Ammon's horn (tissue), 1 donor: ENCODE measurements at regions not wholly inside any gene's neighbourhood (a gene's known extent, or its start where the extent isn't known, plus 50 kb on each side); places are given as distances from the start of the nearest gene placed in this dataset.
"Not testable (repeated sequence)": the region's sequence is repeated elsewhere in the genome, so short reads cannot be mapped to it uniquely, and the experiment has no call there.

Experiments
- DNase-seq: peaks from one replicate; pipeline ENCODE4 v3.0.0-alpha.2; 2016; ENCODE audit warnings: low spot score

DNA sequence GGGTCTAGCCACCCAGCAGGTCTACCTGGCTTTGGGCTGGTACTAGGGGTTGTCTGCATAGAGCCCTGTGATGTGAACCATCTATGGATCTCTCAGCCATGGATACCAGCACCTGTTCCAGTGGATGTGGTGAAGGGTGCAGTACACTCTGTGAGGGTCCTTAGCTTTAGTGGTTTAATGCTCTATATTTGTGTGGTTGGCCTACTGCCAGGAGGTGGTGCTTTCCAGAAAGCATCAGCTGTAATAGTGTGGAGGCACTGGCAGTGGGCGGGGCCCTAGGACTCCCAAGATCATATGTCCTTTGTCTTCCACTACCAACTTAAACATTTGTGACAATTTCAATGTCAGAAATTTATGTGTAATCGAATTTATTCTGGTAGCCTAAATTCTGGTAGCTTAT, 1065.1 kb downstream of the RPIA start:
- DNase-seq, result not testable (repeated sequence)

DNA sequence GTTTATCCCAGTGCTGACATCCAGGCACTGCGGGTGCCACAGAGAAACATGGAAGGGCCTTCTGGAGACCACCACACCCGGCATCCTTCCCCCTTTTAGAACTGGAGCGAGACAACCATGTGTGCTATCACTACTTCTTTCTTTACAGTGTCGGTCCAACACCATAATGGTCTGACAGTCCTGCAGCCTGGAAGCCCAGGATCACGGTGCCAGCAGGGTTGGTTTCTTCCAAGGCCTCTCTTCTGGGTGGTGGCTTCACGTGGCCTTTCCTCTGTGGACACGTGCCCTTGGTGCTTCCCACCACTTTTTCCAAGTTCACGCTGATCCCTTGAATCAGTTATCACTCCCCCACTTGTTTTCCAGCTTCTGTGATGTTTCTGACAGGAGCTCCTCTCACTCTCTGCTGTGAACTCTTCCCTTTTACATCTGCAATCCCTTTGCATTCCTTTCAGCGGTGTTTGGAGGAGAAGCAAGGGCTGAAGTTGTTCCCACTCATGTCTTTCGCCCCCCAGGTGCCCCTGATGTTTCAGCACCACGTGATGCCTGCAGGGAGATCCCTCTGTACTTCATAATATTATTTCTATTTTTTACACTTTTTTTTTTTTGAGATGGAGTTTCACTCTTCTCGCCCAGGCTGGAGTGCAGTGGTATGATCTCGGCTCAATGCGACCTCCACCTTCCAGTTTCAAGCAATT, 1067.0 kb downstream of the RPIA start:
- DNase-seq, result not testable (repeated sequence)

DNA sequence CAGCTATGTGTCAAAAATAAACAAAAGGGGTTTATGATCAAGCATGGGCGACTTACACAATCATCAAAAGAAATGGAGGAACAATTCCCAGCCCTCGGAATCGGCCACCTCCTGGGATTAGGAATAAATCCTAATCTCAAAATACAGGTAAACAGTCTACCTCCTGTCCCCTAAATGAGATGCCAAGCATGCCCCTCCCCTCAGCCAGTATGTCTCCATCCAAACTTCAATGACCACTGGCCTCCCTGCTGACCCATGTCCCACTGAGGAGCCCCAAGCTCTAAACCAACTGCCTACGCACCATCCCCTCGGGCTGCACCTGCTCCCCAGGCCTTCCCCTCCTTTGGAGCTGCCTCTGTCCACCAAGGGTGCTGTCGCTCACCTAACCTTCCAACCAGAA, 1069.3 kb downstream of the RPIA start:
- not testable (repeated sequence) for DNase-seq

DNA sequence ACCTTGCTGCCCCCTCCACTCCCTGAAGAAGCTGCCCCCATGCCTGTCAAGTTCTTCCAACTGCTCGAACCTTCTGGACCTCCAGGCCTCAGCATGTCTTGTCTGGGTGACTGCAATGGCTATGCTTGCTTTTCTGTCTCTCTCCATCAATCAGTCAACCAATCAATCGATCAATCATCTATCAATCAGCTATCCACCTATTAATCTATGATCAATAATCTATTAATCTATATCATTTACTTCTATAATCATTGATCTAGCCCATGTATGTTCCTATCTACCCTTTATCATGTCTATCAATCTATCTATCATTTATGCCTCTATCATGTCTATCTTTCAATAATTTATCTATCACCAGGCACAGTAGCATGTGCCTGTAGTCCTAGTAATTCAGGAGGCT, 1069.7 kb downstream of the RPIA start:
- DNase-seq, result not testable (repeated sequence)

DNA sequence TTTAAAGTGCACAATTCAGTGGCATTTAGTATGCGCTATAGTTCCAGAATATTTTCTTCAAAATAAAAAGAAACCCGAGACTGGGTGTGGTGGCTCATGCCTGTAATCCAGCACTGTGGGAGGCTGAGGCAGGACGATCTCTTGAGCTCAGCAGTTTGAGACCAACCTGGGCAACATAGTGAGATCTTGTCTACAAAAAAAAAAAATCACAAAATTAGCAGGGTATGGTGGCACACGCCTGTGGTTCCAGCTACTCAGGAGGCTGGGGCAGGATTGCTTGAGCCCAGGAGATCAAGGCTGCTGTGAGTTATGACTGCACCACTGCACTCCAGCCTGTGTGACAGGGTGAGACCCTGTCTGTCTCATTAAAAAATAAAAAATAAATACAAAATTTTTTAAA, 1070.4 kb downstream of the RPIA start:
- DNase-seq, result not testable (repeated sequence)

DNA sequence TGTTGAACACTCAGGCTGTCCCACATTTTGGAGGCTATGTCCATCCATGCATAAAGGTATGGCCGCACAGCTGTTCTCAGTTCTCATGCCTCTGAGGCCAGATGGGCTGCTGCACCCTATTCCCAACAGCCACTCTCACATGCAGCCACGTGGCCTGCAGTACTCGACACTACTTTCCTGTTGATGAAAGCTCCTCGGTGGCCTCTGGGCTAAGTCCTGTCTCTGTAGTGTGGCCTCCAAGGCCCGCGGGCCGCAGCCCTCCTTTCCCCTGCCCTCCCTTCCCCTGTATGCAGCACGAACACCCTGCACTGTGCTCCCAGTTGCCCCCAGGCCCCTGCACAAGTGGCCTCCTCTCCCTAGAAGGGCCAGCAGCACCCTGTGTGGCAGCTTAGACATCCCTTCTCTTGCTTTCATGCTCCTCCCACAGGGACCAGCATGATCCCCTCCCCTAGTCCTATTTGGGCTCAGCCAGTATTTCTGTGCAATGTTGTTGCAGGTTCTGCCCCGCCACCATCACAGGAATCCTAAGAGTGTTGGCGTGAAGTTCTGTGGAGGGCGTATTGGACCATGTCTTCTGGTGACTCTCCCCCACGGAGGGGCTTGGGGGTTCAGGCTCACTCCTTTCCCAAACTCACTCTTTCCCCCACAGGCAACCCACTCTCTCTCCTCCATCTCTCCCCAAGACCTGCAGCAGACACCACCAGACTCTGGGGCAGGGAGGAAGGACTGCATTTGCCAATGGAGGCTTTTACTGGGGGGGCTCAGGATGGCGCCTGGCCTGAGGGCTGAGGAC, 1071.2 kb downstream of the RPIA start:
- not testable (repeated sequence) for DNase-seq

DNA sequence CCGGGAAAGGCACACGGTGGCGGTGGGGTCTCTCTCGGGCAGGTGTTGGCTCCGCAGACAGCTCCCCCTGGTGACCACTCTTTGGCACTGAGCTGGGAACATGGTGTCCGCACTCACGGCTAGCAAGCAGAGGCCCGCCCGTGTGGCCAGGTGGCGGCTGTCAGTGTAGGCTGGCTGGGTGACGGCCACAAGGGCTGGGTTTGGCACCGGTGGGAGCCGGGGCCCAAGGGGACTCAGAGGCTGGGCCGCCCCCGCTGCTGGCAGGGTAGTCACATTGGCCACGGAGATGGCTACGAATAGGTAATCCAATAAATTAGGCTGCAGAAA, 1071.7 kb downstream of the RPIA start:
- DNase-seq, result no peak

DNA sequence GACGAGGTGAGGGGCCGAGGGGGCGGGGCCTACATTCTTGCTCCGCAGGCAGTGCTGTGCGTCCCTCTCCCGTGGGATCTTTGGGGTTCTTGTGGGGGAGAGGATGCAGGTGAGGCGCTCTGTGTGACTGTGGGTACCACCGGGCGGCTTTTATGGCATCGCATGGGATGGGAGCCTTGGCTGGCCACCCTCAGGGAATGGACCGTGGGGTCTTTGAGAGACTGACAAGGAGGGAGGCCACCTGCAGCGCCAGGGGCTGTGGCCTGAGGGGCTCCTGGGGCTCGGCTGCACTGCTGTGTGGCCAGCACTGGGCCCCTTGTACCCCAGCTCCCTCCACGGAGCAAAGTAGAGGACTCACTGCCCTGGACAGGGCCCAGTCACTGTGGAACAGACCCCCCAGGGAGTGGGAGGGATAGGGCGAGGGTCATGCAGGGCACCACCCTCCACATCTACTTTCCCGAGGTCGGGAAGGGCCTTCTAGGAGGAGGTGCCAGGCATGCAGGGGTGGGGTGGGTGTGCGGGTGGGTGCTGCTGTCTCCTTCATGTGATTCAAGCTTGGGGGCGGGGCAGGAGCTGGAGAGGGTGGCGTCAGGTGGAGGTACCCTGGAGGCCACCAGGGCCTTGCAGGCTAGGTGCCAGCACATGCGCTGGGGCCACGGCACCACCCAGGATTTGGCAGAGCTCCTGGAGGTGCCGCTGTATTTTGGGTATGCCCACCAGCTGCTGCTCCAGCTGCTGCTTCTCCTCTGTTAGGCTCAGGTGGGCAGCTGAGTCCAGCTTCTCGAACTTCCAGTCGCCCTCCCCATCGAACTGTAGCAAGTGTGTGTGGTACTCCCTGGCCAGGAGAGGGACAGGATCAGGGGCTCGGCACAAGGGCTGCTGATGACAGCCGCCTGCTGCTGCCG, 1072.4 kb downstream of the RPIA start:
- no peak for DNase-seq

DNA sequence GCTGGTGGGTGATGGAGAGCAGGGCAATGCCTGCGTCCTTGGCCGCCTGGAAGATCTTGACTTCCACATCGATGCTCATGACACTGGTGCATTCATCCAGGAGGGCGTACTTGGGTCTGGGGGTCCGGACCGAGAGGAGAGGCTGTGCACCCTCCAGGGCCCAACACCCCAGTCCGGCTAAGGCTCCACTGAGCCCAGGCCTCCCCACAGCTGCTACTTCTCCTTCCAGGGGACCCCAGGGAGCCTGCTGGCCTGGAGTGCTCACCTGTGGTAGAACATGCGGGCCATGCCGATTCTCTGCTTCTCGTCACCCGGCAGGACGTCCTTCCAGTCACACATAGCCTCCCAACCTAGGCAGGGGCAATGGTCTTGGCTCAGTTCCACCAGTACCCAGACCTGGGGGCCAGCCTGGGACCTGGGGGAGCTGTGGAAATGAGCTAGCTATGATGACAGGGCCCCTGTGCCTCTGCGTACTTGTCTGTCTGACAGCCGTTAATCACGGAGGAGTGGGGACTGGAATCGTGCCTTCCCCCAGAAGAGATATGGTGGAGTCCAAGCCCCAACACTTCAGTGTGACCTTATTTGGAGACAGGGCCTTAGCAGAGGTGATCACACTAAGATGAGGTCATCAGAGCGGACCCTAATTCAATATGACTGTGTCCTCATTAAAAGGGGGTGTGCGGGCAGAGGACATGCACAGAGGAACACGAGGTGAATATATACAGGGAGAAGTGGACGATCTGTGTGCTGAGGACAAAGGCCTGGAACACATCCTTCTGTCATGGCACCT, 1073.3 kb downstream of the RPIA start:
- not testable (repeated sequence) for DNase-seq

DNA sequence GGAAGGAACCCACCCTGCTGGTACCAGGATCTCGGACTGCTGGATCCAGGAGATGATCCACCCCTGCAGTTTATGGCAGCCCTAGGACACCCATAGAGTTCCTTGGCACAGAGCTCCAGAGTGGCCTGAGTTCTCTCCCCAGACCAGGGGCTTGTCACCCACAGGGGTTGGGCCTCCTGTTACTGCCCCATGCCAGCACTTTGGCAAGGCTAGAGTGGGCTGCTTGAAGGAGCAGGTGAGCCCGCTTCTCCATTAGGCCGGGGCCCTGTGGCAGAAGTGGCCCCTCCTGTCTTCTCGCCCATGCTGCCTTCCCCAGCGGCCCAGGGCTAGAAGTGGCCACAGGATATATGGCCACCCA, 1073.9 kb downstream of the RPIA start:
- not testable (repeated sequence) for DNase-seq

DNA sequence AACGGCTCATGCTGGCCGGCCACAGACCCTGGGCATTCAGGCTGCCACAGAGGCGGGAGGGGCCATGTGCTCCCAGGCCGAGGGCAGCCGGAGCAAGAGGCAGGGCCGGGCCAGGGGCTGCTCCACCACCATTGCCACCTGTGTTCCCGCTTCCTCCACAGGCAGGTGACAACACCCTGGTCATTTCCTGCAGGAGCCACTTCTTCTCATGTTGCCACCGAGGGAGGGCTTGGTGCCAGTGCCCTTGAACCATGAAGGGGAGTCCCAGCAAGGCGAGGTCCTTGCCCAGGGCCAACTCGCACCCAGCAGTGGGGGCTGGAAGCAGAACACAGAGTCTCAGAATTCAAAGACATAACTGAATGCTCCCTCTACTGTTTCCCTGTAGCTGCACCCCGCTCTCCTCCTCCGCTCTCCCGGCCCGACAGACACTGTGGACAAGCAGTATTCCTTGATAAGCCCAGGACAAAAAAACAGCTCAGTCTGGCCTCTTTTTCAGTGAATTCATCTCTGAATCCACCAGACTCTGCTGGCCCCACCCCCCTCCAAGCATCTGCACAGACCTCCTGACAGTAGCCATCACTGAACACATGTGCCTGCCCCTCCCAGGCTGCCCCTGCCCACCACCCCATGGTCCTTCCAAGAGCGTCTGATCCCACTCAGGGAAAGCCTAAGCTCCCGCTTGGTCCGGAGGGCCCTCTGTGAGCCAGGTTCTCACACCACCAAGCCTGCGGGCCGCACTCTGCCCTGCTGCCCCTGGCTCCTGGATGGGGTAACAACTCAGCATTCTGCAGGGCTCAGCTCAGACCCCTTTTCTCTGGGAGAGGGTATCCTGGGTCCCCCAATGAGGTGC, 1074.9 kb downstream of the RPIA start:
- not testable (repeated sequence) for DNase-seq

DNA sequence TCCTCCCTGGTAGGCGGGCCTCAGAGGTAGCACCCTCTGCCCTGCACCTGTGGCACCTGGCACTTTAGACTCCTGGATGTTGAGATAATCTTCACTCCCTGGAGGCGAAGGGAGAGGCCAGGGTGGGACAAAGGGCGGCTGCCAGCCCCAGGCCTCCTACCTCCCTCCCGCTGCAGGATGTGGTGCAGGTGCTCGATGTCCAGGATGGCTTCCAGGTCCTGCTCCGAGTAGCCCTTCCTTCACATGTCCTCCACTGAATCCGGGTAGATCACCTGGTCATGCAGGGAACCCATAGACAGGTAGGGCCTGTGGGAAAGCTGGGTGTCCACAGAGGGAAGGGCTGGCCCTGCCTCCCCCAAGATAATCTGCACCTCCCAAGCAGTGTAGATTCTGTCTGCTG, 1075.6 kb downstream of the RPIA start:
- not testable (repeated sequence) for DNase-seq

DNA sequence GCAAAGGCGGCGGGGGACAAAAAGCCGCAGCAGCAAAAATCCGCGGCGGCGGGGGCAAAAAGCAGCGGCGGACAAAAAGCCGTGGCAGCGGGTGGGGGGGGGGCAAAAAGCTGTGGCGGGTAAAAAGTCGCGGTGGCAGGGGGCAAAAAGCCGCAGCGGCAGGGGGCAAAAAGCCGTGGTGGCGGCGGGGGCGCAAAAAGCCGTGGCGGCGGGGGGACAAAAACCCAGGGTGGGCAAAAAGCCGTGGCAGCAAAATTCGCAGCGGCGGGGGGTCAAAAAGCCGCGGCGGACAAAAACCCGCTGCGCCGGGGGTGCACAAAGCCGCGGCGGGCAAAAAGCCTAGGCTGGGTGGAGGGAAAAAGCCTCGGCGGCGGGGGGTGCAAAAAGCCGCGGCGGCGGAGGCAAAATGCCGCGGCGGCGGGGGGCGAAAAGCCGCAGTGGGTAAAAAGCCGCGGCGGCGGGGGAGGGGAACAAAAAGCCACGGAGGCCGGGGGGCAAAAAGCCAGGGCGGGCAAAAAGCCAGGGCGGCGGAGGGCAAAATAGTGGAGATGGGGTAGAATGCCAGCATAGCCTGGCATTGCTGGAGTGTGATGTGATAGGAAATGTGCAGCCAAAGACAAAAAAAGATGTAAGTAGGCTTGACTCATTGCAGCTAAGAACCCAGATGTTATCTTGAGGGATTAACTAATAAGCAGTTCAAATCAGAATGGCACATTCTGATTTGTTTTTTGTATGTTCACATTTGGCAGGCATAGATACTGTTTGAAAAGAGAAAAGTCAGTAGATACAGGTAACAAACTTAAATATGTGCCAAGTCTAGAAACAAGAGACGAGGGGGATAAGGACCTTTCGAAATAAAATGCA, 1076.3 kb downstream of the RPIA start:
- DNase-seq, result no peak

DNA sequence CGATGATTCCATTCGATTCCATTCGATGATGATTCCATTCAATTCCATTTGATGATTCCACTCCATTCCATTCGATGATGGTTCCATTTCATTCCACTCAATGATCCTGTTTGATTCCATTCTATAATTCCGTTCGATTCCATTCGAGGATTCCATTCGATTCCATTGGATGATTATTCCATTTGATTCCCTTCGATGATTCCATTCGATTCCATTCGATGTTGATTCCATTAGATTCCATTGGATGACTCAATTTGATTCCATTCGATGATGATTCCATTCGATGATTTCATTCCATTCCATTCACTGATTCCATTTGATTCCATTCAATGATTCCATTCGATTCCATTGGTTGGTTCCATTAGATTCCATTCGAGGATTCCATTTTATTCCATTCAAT, 1084.4 kb downstream of the RPIA start:
- DNase-seq, result no peak

DNA sequence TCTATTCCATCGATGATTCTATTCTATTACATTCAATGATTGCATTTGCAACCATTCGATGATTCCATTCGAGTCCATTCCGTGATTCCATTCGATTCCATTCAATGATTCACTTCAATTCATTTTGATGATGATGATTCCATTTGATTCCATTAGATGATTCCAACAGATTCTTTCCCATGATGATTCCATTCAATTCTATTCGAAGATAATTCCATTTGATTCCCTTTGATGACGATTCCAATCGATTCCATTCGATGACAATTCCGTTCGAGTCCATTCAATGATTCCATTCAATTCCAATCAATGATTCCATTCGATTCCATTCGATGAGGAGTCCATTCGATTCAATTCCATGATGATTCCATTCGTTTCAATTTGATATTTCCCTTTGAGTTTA, 1088.8 kb downstream of the RPIA start:
- DNase-seq, result no peak

DNA sequence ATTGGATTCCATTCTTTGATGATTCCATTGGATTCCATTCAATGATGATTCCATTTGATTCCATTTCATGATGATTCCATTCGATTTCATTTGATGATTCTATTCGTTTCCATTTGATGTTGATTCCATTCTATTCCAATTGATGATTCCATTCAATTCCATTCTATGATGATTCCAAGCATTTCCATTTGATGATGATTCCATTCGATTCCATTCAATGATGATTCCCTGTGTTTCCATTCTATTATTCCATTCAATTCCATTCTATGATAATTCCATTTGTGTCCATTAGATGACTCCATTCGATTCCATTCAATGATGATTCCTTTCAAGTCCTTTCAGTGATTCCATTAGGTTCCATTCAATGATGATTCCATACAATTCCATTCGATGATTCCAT, 1090.5 kb downstream of the RPIA start:
- DNase-seq, result no peak

DNA sequence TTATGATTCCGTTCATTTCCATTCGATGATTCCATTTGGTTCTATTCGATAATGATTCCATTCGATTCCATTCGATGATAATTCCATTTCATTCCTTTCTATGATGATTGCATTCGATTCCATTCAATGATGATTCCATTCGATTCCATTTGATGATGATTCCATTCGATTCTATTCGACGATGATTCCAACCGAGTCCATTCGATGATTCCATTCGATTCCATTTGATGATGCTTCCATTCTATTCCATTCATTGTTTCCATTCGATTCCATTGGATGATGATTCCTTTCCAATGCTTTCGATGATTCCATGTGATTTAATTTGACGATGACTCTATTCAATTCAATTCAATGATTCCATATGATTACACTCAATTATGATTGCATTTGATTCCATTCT, 1093.5 kb downstream of the RPIA start:
- DNase-seq, result no peak

DNA sequence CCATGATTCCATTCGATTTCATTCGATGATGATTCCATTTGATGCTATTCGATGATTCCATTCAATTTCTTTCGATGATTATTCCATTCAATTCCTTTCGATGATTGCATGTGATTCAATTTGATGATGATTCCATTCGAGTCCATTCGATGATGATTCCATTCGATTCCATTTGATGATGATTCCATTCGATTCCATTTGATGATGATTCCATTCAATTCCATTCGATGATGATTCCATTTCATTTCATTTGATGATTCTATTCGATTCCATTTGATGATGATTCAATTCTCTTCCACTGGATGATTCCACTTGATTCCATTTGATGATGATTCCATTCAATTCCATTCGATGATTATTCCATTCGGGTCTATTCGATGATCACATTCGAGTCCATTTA, 1094.1 kb downstream of the RPIA start:
- not testable (repeated sequence) for DNase-seq

DNA sequence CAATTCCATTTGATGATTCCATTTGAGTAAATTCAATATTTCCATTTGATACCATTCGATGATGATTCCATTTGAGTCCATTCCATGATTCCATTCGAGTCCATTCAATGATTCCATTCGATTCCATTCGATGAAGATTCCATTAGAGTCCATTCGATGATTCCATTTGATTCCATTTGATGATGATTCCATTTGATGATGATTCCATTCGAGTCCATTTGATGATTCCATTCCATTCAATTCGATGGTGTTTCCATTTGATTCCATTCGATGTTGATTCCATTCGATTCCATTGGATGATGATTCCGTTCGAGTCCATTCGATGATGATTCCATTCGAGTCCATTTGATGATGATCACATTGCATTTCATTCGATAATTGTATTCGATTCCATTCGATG, 1095.2 kb downstream of the RPIA start:
- DNase-seq, result not testable (repeated sequence)

DNA sequence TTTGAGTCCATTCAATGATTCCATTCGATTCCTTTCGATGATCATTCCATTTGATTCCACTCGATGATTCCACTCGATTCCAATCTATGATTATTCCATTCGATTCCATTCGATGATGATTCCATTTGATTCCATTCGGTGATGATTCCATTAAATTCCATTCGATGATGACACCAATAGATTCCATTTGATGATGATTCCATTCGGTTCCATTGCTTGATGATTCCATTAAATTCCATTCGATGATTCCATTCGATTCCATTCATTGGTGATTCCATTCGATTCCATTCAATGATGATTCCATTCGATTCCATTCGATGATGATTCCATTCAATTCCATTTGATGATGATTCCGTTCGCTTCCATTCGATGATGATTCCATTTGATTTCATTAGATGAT, 1104.1 kb downstream of the RPIA start:
- not testable (repeated sequence) for DNase-seq
